ACC112 (cell line): ENCODE measurements at regions not wholly inside any gene's neighbourhood (a gene's known extent, or its start where the extent isn't known, plus 50 kb on each side); places are given as distances from the start of the nearest gene placed in this dataset.

Experiments
- H2AFZ ChIP-seq: fragments of 200-600 bp; sonication (generic); one replicate; pipeline ENCODE4 v1.6.0; 2017; ENCODE audit warnings: antibody characterized with exemption, low read length; ENCODE audit not compliant: unreplicated experiment
- H3K27ac ChIP-seq: fragments of 200-600 bp; sonication (generic); 2 replicates; pipeline ENCODE4 v1.5.1; 2014; ENCODE audit warnings: low read depth, mild to moderate bottlenecking, antibody characterized with exemption, low read length, moderate library complexity
- H3K27me3 ChIP-seq: fragments of 200-600 bp; sonication (generic); 2 replicates; pipeline ENCODE4 v1.6.1; 2014; ENCODE audit warnings: mild to moderate bottlenecking, antibody characterized with exemption, low read length, moderate library complexity, mixed read lengths; ENCODE audit not compliant: insufficient read depth
- H3K36me3 ChIP-seq: fragments of 200-600 bp; sonication (generic); 2 replicates; pipeline ENCODE4 v1.6.1; 2016; ENCODE audit warnings: mild to moderate bottlenecking, antibody characterized with exemption, low read length, moderate library complexity, mixed read lengths; ENCODE audit not compliant: insufficient read depth
- H3K4me1 ChIP-seq: fragments of 200-600 bp; sonication (generic); one replicate; pipeline ENCODE4 v1.6.1; 2016; ENCODE audit warnings: low read length, mixed read lengths; ENCODE audit not compliant: insufficient read depth, unreplicated experiment, control insufficient read depth
- H3K4me3 ChIP-seq: fragments of 200-600 bp; sonication (generic); 2 replicates; pipeline ENCODE4 v1.5.1; 2014; ENCODE audit warnings: mild to moderate bottlenecking, low read depth, low read length
- H3K79me2 ChIP-seq: fragments of 200-600 bp; sonication (generic); one replicate; pipeline ENCODE4 v1.6.0; 2016; ENCODE audit warnings: low read length; ENCODE audit not compliant: control insufficient read depth, unreplicated experiment, insufficient read depth

- Histone ChIP-seq H3K79me2 (no peaks in the 10 kb centered on the region), H3K27me3 (peaks cover 53% of the 10 kb centered on the region), H3K4me3 (no peak overlapping the region), H3K27ac (no peak overlapping the region), H3K4me1 (no peaks in the 10 kb centered on the region), H3K36me3 (no peaks in the 10 kb centered on the region), H2AFZ (no peak overlapping the region)
Observed at GRCh38 chr3:72678380-72678779, 169.9 kb downstream of the SHQ1 start.

- Histone ChIP-seq H3K79me2 (no peaks in the 10 kb centered on the region), H3K27ac (no peak overlapping the region), H3K27me3 (peaks cover 45% of the 10 kb centered on the region), H3K4me1 (no peaks in the 10 kb centered on the region), H3K4me3 (no peak overlapping the region), H2AFZ (no peak overlapping the region), H3K36me3 (no peaks in the 10 kb centered on the region)
Observed at GRCh38 chr3:72675243-72675642, 173.0 kb downstream of the SHQ1 start.

- Histone ChIP-seq H3K27ac (no peak overlapping the region), H2AFZ (no peak overlapping the region), H3K79me2 (no peaks in the 10 kb centered on the region), H3K4me3 (no peak overlapping the region), H3K4me1 (no peaks in the 10 kb centered on the region), H3K36me3 (no peaks in the 10 kb centered on the region), H3K27me3 (peaks cover 37% of the 10 kb centered on the region)
Observed at GRCh38 chr3:72673011-72673771, 175.1 kb downstream of the SHQ1 start.

- H3K4me3 ChIP-seq: no peak overlapping the region
- no peak overlapping the region for H2AFZ ChIP-seq
- H3K79me2 ChIP-seq: no peaks in the 10 kb centered on the region
- no peak overlapping the region for H3K27ac ChIP-seq
- no peaks in the 10 kb centered on the region for H3K4me1 ChIP-seq
- peaks cover 39% of the 10 kb centered on the region for H3K27me3 ChIP-seq
- H3K36me3 ChIP-seq: no peaks in the 10 kb centered on the region
Observed at GRCh38 chr3:72669224-72669623, 179.0 kb downstream of the SHQ1 start.

GRCh38 chr3:72666447-72666755, 181.8 kb downstream of the SHQ1 start:
- H2AFZ ChIP-seq: no peak overlapping the region
- H3K36me3 ChIP-seq: no peaks in the 10 kb centered on the region
- no peak overlapping the region for H3K4me3 ChIP-seq
- no peaks in the 10 kb centered on the region for H3K79me2 ChIP-seq
- H3K4me1 ChIP-seq: no peaks in the 10 kb centered on the region
- H3K27me3 ChIP-seq: peaks cover 34% of the 10 kb centered on the region
- H3K27ac ChIP-seq: no peak overlapping the region

- no peaks in the 10 kb centered on the region for H3K79me2 ChIP-seq
- no peak overlapping the region for H2AFZ ChIP-seq
- peaks cover 28% of the 10 kb centered on the region for H3K27me3 ChIP-seq
Observed at GRCh38 chr3:72665701-72666446, 182.4 kb downstream of the SHQ1 start.

GRCh38 chr3:72665103-72665502, 183.1 kb downstream of the SHQ1 start:
- Histone ChIP-seq H3K4me3 (no peak overlapping the region), H3K79me2 (no peaks in the 10 kb centered on the region), H3K27me3 (peaks cover 21% of the 10 kb centered on the region), H3K36me3 (no peaks in the 10 kb centered on the region), H2AFZ (no peak overlapping the region), H3K4me1 (peaks cover 5% of the 10 kb centered on the region), H3K27ac (no peak overlapping the region)

More at GRCh38 chr3:72665701-72666446, 182.4 kb downstream of the SHQ1 start:
- Histone ChIP-seq H3K27ac (no peak overlapping the region), H3K4me1 (peaks cover 2% of the 10 kb centered on the region), H3K4me3 (no peak overlapping the region), H3K36me3 (no peaks in the 10 kb centered on the region)

GRCh38 chr3:72664184-72664975, 183.9 kb downstream of the SHQ1 start:
- peaks cover 5% of the 10 kb centered on the region for H3K4me1 ChIP-seq
- H3K4me3 ChIP-seq: no peak overlapping the region
- H2AFZ ChIP-seq: no peak overlapping the region
- H3K79me2 ChIP-seq: no peaks in the 10 kb centered on the region
- no peak overlapping the region for H3K27ac ChIP-seq
- H3K27me3 ChIP-seq: peaks cover 17% of the 10 kb centered on the region
- H3K36me3 ChIP-seq: no peaks in the 10 kb centered on the region

- Histone ChIP-seq H3K4me3 (no peak overlapping the region), H3K4me1 (peaks cover 5% of the 10 kb centered on the region), H3K27ac (no peak overlapping the region), H2AFZ (no peak overlapping the region), H3K79me2 (no peaks in the 10 kb centered on the region), H3K27me3 (peaks cover 17% of the 10 kb centered on the region), H3K36me3 (no peaks in the 10 kb centered on the region)
Observed at GRCh38 chr3:72663429-72663828, 184.8 kb downstream of the SHQ1 start.

- Histone ChIP-seq H3K27ac (no peak overlapping the region), H3K79me2 (no peaks in the 10 kb centered on the region), H3K36me3 (no peaks in the 10 kb centered on the region), H2AFZ (no peak overlapping the region), H3K27me3 (peaks cover 14% of the 10 kb centered on the region), H3K4me3 (no peak overlapping the region), H3K4me1 (peaks cover 5% of the 10 kb centered on the region)
Observed at GRCh38 chr3:72661115-72661457, 187.2 kb downstream of the SHQ1 start.
